Endodermal cell (in vitro differentiated cells): ENCODE measurements at regions not wholly inside any gene's neighbourhood (a gene's known extent, or its start where the extent isn't known, plus 50 kb on each side); places are given as distances from the start of the nearest gene placed in this dataset.
A peak's percentile ranks its signal among the peaks of the same experiment; 100 is the strongest.

Experiments used
- DNase-seq: peaks from one replicate; pipeline ENCODE4 v3.0.0-alpha.2; 2017
- H3K27ac ChIP-seq: 2 replicates; pipeline ENCODE4 v1.5.1; 2013; ENCODE audit warnings: mild to moderate bottlenecking, low read depth, low read length, moderate library complexity
- H3K27me3 ChIP-seq: 2 replicates; pipeline ENCODE4 v1.6.1; 2013; ENCODE audit warnings: mild to moderate bottlenecking, low read length, moderate library complexity; ENCODE audit not compliant: insufficient read depth, control insufficient read depth, poor library complexity, severe bottlenecking
- H3K36me3 ChIP-seq: 2 replicates; pipeline ENCODE4 v1.7.0; 2013; ENCODE audit warnings: mild to moderate bottlenecking, low read length, moderate library complexity; ENCODE audit not compliant: control insufficient read depth, insufficient read depth
- H3K4me1 ChIP-seq: one replicate; pipeline ENCODE4 v1.7.0; 2013; ENCODE audit warnings: low read length; ENCODE audit not compliant: control insufficient read depth, insufficient read depth
- H3K4me3 ChIP-seq: 2 replicates; pipeline ENCODE4 v1.5.1; 2013; ENCODE audit warnings: mild to moderate bottlenecking, low read length, moderate library complexity
- H3K9ac ChIP-seq: 2 replicates; pipeline ENCODE4 v1.6.1; 2013; ENCODE audit warnings: mild to moderate bottlenecking, low read length, moderate library complexity; ENCODE audit not compliant: poor library complexity, severe bottlenecking; ENCODE audit errors: extremely low read depth
- H3K9me3 ChIP-seq: 2 replicates; pipeline ENCODE4 v1.6.1; 2013; ENCODE audit warnings: mild to moderate bottlenecking, low read length, moderate library complexity; ENCODE audit not compliant: control insufficient read depth
- H3K27ac Mint-ChIP-seq: 2 replicates; pipeline ENCODE4 v1.8.0; 2020; ENCODE audit warnings: mixed read lengths
- H3K27me3 Mint-ChIP-seq: 2 replicates; pipeline ENCODE4 v1.8.0; 2021; ENCODE audit warnings: mild to moderate bottlenecking, mixed read lengths; ENCODE audit not compliant: insufficient read depth
- H3K36me3 Mint-ChIP-seq: 2 replicates; pipeline ENCODE4 v1.8.0; 2020; ENCODE audit warnings: low read depth, mixed read lengths
- H3K4me1 Mint-ChIP-seq: 2 replicates; pipeline ENCODE4 v1.8.0; 2020; ENCODE audit warnings: mixed read lengths
- H3K4me3 Mint-ChIP-seq: 2 replicates; pipeline ENCODE4 v1.8.0; 2020; ENCODE audit warnings: mild to moderate bottlenecking, moderate library complexity, mixed read lengths
- H3K9me3 Mint-ChIP-seq: 2 replicates; pipeline ENCODE4 v1.8.0; 2020; ENCODE audit warnings: mild to moderate bottlenecking, mixed read lengths
- WGBS, 2 experiments: methylation state at CpG; one replicate each; pipeline versions ENCODE4 v1.1.5 to v1.1.7; 2013; ENCODE audit warnings: missing lambda C conversion rate in 2 of 2, mixed read lengths in 1 of 2; ENCODE audit not compliant: insufficient coverage in 1 of 2, insufficient read length in 1 of 2; 5-methylcytosine and 5-hydroxymethylcytosine counted together
- TF ChIP-seq, protein P1 (sequence below): fragments of 200-600 bp; sonication (generic); conservative IDR thresholded peaks from 2 replicates; pipeline ENCODE4 v1.5.0; 2021; ENCODE audit warnings: antibody characterized with exemption, mild to moderate bottlenecking

DNA sequence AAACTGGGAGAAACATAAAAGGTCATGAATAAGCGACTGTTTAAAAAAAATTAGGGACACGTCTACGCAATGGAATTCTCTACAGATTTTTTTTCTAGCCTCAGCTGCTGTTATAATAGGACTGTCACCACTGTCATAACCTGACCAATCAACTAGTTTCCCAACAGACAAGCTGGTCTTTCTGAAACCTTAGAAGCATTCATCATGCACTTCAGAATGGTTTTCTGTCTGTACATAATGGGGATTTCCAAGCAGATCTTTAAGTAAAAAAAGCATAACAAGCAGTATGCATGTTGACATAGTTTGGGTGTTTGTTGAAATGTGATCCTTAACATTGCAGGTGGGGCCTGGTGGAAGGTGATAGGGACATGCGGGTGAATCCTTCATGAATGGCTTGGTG, 58.3 kb upstream of the SEMA6A start:
- no peaks in the 10 kb centered on the region for H3K4me1 ChIP-seq

DNA sequence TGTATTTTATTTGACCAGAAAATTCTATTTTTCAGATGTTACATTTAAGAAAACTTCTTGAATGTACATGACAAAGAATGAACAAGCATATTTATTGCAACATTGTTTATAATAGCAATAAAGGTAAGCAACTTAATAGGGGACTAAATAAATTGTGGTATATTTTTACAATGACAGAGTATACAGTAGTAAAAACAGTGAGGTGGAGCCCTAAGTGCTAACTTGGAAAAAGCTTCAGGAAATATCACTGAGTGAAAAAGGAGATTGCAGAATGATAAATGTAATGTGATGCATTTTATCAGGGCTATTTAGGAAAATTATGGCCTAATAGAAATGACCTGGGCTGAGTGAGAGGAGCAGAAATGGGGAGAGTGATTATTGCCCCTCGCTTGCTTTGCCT, 56.5 kb upstream of the SEMA6A start:
- WGBS, 2 experiments, result 100% methylated on average over 1 of the region's 1 CpG; no CpG with 5 or more reads in 1 of the 2 experiments
- Histone ChIP-seq H3K9me3 (peaks cover 7% of the 10 kb centered on the region), H3K27me3 (no peaks in the 10 kb centered on the region), H3K36me3 (no peaks in the 10 kb centered on the region), H3K4me3 (no peak overlapping the region), H3K4me1 (no peaks in the 10 kb centered on the region), H3K27ac (no peak overlapping the region), H3K9ac (no peak overlapping the region)
- TF ChIP-seq, protein P1, sequence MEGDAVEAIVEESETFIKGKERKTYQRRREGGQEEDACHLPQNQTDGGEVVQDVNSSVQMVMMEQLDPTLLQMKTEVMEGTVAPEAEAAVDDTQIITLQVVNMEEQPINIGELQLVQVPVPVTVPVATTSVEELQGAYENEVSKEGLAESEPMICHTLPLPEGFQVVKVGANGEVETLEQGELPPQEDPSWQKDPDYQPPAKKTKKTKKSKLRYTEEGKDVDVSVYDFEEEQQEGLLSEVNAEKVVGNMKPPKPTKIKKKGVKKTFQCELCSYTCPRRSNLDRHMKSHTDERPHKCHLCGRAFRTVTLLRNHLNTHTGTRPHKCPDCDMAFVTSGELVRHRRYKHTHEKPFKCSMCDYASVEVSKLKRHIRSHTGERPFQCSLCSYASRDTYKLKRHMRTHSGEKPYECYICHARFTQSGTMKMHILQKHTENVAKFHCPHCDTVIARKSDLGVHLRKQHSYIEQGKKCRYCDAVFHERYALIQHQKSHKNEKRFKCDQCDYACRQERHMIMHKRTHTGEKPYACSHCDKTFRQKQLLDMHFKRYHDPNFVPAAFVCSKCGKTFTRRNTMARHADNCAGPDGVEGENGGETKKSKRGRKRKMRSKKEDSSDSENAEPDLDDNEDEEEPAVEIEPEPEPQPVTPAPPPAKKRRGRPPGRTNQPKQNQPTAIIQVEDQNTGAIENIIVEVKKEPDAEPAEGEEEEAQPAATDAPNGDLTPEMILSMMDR, result no peak
- Mint-ChIP-seq H3K36me3 (no peaks in the 10 kb centered on the region), H3K9me3 (peaks cover 13% of the 10 kb centered on the region), H3K27me3 (peaks cover 4% of the 10 kb centered on the region), H3K4me3 (no peak overlapping the region), H3K4me1 (peaks cover 32% of the 10 kb centered on the region), H3K27ac (no peak overlapping the region)
- no peak for DNase-seq

More for the DNA sequence above, 58.3 kb upstream of the SEMA6A start:
- peaks cover 7% of the 10 kb centered on the region for H3K9me3 ChIP-seq
- no peaks in the 10 kb centered on the region for H3K27me3 ChIP-seq
- no peaks in the 10 kb centered on the region for H3K36me3 ChIP-seq
- no peak overlapping the region for H3K27ac Mint-ChIP-seq
- H3K4me1 Mint-ChIP-seq, result peaks cover 21% of the 10 kb centered on the region
- no peak overlapping the region for H3K4me3 ChIP-seq
- H3K36me3 Mint-ChIP-seq, result peaks cover 2% of the 10 kb centered on the region
- H3K27ac ChIP-seq, result no peak overlapping the region
- peaks cover 19% of the 10 kb centered on the region for H3K9me3 Mint-ChIP-seq
- H3K27me3 Mint-ChIP-seq, result no peaks in the 10 kb centered on the region
- WGBS, 2 experiments, result 86 to 89% methylated on average over 4 of the region's 4 CpGs
- H3K9ac ChIP-seq, result no peak overlapping the region
- no peak for DNase-seq
- H3K4me3 Mint-ChIP-seq, result no peak overlapping the region
- TF ChIP-seq, protein P1, result no peak

DNA sequence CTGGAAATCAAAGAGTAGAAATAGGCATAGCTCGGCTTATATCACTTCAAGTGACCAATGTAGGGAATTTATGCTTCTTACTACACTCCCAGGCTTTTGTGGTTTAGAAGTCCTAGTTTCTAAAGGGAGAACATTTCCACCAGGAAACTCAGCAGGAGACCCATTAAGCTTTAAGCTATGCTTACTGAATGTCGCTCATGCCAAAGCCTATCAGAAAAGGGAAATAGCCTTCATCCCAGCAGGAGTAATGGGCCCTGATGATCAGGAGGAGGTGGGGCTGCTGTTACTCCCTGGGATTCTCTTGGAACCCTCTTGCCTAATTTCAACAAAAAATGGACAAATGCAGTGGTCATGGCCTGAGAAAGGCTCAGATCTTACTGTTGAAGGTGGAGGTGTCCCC, 54.5 kb upstream of the SEMA6A start:
- H3K4me3 Mint-ChIP-seq, result no peak overlapping the region
- H3K4me1 Mint-ChIP-seq, result peaks cover 50% of the 10 kb centered on the region
- Histone ChIP-seq H3K9me3 (no peaks in the 10 kb centered on the region), H3K4me1 (no peaks in the 10 kb centered on the region), H3K27me3 (no peaks in the 10 kb centered on the region), H3K36me3 (no peaks in the 10 kb centered on the region), H3K4me3 (no peak overlapping the region), H3K27ac (no peak overlapping the region), H3K9ac (no peak overlapping the region)
- H3K9me3 Mint-ChIP-seq, result no peaks in the 10 kb centered on the region
- H3K27me3 Mint-ChIP-seq, result peaks cover 4% of the 10 kb centered on the region
- no peaks in the 10 kb centered on the region for H3K36me3 Mint-ChIP-seq
- TF ChIP-seq, protein P1, result no peak
- WGBS, 2 experiments, result 54% methylated on average over 2 of the region's 2 CpGs; no CpG with 5 or more reads in 1 of the 2 experiments
- H3K27ac Mint-ChIP-seq, result no peak overlapping the region
- DNase-seq, result peak; percentile 86
